ENCODE measurements at regions not wholly inside any gene's neighbourhood (a gene's known extent, or its start where the extent isn't known, plus 50 kb on each side); places are given as distances from the start of the nearest gene placed in this dataset.
A peak's percentile ranks its signal among the peaks of the same experiment; 100 is the strongest.

DNA sequence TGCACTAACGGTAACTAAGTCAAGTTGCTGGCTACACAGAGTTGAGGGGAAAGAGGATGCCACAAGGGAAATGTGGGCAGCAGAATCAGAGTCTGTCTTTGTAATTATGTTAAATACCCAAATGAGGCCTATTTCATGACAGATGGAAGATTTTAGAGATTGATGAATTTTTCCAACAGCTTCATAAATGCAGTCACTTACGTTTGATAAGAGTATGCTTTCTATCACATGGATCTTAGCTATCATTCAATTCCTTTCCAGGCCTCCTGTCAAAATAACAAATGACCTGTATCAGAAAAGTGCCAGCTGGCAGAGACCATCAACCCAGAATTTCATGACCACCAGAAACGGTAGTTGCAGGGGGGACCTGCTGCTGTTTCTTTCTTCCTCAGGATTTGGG, 148.4 kb upstream of the PLPP4 start:
- no peak for DNase-seq

DNA sequence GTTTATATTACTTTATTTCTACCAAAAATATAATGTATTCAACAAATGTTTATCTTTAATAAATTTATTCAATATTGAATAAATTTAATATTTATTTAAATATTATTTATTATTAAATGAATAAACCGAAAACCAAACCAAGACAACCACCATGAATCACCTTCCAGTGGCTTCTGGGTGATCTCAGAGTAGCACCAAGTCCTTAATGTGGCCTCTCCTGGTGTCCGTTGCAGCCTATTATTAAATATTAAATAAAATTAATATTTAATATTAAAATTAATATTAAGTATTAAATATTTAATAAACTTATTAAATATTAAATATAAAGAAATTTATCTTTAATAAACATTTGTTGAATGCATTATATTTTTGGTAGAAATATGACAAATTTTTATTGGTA, 143.3 kb upstream of the PLPP4 start:
- DNase-seq: no peak

DNA sequence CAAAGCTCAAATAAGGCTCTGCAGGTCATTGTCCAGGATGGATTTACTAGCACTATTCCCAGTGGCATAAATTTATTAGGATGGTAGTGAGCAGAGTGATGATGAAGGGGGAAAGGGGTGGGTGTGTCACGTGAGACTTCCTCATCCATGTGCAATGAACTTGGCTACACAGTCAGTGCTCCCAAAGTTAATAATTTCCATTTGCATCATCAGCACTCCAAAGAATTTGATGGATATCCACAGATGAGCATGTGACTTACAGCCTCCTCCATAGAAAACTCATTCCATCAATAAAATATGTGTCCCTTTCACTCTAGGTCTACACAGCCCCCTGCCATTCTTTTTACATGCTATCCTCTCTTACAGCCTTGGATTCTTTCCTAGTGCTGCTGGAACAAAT, 142.6 kb upstream of the PLPP4 start:
- DNase-seq: no peak

DNA sequence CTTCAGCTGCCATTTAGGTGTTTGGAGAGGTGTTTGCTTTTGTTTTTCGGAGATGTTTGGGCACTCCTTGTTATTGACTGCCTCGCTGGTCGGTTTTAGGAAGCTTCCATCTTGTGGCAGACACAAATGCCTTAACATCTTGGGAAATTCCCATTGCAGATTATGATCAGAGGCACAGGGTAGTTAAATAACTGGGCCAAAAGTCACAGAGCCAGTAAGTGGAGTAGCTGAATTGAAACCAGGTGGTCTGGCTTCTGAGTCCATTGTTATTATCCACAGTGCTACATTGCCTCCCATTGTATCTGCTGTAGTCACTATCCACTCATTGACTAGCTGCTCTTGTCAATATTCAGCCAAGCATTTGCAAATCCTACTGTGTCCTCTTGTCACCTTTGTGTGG, 138.2 kb upstream of the PLPP4 start:
- DNase-seq: no peak

DNA sequence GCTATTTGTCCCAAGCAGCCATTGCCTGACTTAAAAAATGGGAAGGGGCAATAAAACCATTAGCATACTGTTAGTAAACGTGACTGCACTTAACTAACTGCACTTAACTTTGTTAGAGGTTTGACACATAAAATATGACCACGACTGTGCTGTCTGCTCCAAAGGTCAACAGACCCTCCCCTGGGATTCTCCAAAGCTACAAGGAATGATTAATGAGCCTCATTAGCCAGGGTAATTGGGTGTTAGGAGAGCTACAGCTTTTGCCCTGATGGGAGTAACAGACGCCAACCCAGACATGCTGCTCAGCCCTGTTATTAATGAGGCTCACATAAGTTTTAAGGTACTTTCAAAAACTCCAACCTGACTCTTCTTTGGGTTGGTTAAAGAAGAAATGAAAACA, 129.4 kb upstream of the PLPP4 start:
- DNase-seq: peak; percentile 96

DNA sequence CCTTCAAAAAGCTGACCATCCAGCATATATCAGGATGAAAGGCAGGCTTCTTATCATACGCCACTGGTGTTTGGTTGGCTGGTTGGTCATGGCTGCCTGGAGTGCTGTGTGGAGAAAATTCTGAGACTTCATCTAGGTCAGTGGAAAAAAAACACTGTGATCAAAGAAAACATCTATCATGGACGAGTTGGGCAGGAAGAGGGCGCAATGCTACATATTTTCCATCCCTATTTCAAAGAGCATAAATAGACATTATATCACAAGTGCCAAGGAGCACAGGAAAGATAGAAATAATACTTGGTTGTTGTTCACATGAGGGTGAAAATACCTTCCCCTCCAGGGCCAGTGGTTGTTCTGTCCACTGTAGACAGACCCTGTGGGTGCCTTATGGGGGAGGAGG, 128.4 kb upstream of the PLPP4 start:
- no peak for DNase-seq

DNA sequence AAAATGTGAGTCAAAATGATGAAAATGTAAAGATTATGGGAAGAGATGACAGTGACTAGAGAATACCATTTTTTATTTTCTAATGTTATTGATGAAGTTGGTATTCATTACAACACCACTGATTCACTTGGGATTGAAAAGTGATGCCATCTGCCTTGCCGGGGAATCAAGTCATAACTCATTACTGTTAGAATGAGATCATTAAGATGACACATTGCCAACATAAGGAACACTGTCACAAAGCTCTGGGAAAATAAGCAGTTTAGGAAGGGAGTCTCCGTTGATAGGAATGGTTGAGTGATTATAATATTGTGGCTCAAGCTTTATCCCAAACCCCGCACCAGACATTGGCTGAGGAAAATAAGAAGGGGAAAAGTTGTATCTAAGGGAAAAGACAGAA, 121.5 kb upstream of the PLPP4 start:
- DNase-seq: peak; percentile 40

DNA sequence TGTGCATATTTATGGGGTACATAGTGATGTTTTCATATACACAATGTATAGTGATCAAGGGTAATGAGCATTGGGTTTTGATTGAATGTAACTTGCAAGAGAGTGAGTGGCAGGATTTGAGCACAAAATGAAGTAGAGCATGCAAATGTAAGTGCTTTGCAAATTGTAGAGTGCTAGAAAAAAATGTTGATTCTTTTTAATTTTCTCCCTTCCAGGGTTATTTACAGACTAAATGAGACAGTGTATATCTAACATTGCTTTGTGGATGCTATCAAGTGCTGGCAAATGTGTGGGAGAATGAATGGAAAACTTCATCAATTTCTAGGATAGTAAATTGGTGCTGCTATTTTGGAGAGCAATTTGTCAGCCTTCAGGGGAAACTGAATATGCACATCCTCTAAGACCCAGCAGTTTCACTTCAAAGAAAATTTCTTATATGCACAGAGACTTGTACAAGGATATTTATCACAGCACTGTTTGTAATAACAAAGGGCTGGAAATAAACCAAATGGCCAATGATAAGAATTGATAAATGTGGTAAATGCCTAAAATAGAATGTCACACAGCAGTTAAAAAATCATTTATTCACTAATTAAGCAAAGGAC, 120.6 kb upstream of the PLPP4 start:
- no peak for DNase-seq

DNA sequence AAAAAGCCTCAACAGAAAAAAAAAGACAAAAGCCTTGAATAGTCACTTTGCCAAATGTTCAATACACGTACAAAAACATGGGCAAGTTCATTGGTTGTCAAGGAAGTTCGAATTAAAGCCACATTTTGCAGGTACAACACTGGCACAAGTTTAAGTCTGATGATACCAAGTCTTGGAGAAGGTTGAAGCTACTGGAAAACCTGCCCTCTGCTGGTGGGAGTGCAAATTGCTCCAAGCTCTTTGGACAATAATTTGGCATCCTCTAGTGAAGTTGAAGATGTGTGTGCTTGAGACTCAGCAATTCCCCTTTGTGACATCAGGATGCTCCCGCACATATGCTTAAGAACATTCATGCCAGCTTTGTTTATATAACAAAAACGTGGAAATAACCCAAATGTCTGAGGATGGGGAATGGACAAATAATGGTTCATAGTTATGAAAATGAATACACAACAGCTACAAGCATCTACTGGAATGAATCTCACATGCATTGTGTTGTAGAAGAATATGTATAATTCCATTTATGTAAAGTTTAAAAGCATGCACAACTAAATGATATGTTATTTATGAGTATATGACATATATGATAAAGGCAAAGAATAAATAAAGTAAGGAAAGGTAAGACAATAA, 120.0 kb upstream of the PLPP4 start:
- peak; percentile 61 for DNase-seq

DNA sequence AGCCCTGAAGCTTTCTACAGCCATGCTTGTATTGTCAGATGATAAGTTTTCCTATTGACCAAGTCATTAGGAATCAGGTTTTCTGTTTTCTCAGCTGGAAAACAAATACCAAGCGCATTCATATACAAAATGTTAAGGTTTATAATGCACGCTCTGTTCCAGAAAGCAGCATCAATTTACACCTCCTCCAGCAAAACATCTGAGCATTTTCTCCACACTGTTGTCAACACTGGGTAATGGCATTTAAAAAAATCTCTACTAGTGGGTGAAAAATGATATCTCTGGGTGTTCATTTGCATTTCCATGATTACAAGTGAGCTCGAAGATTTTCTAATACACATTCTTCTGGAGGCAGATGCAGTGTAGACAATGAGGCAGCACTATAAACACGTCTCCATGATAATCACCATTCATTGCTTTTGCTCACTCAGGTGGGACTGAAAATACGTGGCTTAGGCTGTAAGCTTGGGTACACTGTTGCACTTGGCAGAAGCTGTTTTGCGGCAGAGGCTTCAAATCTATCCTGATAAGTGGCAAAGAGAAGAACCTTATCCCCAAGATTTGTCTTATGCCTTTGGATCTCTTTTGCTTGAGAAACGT, 114.8 kb upstream of the PLPP4 start:
- DNase-seq: peak; percentile 30

DNA sequence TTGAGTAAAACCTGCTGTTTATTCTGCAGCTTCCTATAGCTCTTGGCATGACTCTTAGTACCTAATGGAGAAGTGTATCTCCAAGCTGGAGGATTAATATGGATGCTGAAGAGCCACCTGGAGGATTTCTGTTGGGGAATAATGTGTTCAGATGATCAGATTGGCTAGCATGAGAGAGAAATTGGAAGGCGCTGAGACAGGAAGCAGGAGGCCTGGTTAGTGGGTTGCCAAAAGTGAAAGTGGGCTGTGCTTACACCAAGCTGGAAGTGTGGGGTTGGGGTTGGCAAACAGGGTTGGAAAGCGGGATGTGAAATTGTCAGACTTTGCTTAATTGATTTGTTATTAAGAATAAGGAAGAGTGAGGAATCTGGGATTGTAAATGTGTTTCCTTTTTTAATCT, 111.8 kb upstream of the PLPP4 start:
- DNase-seq: no peak

DNA sequence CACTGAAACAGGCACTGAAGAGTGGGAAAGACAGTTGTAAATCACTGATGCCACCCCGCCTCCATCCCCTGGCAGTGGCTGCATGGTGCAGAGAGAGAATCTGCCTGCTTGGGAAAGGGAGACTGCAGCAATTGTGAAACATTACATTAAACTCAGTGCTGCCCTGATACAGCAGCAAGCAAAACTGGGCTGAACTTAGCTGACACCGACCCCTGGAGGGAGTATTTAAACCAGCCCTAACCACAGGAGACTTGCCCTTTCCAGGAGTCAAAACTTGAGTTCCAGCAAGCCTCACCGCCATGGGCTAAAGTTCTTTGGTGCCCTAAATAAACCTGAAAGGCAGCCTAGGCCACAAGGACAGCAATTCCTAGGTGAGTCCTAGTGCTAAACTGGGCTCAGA, 109.4 kb upstream of the PLPP4 start:
- no peak for DNase-seq

DNA sequence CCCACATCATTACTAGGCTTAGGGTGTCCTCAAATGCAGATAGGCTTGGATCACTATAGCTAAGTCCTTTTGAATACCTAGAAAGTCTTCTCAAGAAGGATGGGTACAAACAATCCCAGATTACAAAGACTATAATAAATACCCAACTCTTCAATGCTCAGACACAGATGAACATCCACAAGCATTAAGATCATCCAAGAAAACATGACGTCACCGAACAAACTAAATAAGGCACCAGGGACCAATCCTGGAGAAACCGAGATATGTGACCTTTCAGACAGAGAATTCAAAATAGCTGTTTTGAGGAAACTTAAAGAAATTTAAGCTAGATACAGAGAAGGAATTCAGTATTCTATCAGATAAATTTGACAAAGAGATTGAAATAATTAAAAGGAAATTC, 108.0 kb upstream of the PLPP4 start:
- no peak for DNase-seq

DNA sequence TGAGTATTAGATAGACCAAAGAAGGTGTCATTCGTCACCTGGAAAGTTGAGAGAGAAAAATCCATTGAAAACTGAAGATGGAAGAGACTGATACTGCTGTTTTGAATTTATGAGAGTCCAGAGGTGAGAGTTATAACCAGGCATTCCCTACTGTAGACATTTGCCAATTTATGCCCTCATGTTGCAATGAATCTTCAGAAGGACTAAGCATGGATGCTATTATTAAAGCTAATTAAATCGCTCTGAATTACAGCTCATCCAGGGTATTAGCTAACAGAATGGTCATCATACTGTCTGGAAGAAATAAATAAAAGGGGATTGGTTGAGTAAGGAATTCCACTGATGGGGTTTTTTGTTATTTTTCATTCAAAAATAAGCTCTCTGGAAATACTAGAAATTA, 101.6 kb upstream of the PLPP4 start:
- no peak for DNase-seq

DNA sequence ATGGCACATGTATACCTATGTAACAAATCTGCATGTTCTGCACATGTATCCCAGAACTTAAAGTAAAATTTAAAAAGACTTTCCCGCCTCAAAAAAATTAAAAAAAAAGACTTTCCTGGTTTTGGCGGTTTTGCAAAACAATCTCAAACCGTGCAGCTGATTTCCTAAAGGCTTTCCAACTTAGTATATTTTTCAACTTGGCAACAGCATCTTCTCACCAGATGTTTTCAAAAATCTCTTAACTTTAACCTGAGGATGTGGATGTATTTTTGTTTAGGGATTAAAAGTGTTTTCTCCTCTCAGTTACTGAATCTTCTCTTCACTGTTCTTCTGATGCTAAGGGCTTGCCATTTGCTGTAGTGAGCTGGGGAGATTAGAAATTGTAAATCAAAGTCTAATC, 96.5 kb upstream of the PLPP4 start:
- no peak for DNase-seq

DNA sequence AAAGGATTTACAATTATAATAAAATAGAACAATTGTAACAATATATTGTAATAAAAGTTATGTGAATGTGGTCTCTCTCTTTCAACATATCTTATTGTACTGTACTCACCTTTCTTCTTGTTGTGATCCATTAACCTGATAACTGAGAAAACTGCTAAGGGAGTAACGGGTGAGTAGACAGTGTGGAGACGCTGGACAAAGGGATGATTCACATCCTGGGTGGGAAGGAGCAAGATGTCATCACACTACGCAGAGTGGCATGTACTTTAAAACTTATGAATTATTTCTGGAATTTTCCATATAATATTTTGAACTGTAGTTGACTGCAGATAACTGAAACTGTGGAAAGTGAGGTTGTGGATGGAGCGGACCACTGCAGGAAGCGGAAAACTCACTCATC, 91.2 kb upstream of the PLPP4 start:
- no peak for DNase-seq

DNA sequence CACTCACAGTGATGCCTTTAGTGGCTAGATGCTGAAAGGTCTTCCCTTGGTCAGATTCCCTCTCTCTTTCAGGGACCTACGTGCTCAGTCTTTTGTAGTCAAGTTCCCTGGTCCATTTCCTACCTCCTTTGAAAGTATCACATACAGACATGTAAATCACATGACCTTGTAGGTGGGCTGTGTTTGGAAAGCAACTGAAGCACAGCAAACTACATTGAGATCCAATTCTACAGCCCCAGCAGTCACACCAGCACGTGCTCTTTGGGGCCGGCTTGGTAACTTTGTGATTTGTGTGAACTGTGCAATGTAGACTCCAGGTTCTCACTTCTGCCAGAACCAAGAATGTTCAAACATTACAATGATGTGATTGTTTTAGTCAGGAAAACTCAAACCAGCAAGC, 89.7 kb upstream of the PLPP4 start:
- DNase-seq: no peak

DNA sequence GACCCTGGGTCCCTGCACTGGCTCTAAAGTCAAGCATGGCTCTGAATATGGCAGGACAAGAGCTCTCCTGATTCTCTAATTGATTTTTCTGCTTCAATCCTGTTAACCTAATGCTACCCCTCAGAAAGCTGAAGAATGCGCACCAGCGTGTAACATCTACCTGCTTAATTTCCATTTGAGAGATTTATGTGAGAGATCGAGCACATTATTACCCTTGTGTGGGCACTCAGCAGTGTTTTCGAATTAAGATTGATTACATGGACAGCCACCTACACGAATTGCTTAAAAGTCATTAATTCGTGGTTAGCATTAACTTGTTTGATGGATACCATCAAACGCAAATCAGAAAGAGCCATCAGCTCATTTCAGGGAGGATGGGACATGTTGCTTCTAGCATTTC, 88.7 kb upstream of the PLPP4 start:
- DNase-seq: no peak

DNA sequence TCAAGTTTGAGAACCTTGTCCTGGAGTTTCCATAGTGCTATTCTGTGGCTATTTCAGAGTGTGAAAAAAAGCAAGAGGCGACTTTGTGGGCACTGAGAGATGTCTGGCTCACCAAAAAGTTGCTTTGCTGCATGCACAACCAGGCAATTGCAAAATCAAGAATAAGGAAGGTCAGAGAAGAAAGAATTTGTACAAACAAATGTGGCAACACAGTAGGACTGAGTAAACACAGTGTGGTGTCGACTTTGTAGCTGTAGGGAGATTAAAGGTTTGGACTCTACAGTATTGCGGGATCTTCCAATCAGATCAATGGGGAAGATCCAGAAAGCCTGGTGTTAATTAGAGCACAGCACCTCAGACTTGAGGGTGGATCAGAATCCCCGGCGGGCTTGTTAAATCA, 88.1 kb upstream of the PLPP4 start:
- no peak for DNase-seq

DNA sequence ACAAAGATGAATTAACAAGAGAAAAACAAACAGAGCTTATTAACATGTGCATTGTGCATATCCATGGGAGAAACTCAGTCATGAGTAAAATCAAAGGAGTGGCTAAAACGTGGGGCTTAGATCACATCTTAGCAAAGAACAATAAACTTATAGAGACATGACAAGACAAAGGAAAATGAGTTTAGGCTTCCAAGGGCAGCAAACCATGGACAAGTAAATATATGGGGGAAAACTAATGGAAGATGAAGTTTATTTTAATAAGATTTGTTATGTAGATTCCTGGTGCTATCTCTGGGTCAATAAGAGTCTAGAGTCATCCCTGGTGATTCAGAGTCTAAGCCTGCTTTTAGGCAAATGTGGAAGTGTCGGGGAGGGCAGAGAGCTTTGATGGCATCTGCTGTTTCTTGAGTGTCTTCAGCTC, 87.2 kb upstream of the PLPP4 start:
- DNase-seq: peak; percentile 42

DNA sequence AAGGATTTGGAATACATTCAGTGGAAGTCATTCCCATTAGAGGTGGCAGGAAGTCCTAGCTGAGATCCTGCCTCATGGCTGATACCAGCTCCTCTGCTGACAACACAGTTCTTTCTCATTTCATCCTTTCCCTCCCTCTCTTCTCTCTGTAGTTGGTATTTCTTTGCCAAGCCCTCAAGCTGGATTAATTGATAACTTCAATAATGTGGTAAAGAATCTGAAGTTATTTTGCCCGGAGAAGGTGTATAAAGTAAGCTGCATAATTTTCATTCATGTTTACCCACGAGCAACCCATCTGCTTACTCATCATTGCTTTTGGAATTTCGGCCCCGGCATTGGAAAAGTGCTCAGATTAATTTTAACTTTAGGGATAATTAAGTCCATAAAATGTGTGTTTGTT, 85.2 kb upstream of the PLPP4 start:
- no peak for DNase-seq

DNA sequence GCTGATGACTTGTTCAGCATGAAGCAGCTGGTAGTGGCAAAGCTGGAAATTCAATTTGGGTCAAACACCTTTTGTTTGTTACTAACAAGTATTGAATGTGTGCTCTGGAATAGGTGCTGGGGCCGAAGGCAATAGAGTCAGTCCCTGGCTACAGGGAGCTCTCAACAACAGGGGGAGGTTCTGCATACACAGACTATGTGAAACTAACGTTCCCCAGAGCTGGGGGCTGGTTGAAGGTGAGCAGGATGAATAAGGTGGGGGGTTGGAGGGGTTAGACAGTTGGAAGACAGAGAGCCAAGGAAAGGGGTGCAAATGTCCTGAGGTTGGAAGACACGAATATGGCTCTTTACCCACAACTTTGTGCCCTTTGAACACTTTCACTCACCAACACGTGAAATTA, 84.1 kb upstream of the PLPP4 start:
- no peak for DNase-seq

DNA sequence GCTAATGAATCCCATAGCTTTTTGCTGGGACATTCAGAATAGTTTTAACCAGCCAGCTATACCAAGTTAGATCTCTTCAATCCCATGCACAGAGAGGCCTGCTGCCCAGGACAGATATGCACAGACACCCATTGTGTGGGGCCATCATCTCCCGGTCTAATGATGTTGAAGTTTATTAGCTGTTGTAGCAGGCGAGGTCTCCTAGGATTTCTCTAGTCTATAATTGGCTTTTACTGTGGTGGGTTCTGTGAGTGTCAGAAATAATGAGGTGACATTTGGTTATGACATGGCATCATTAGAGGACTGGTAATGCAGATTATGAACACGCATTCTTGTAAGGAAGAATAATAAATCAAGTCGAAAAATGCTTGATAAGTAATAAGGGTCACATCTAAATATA, 81.4 kb upstream of the PLPP4 start:
- DNase-seq: no peak

DNA sequence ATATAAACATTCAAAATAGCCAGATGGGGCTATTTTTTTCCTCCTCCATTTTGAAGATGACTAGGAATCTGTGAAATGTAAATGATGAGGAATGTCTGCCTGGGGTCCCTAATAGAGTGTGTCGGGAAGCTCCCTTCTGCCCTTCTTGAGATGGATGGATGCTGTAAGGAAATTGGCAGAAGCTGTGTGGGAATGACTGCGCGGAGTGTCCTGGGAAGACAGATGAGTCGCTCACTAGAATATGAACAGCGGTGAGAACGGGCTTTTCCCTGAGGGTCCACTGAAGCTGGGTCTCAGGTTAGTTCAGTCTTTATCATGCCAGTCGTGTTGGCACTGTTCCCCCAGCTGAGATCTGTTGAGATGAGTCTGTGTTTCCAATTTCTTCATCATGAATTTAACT, 75.1 kb upstream of the PLPP4 start:
- no peak for DNase-seq

DNA sequence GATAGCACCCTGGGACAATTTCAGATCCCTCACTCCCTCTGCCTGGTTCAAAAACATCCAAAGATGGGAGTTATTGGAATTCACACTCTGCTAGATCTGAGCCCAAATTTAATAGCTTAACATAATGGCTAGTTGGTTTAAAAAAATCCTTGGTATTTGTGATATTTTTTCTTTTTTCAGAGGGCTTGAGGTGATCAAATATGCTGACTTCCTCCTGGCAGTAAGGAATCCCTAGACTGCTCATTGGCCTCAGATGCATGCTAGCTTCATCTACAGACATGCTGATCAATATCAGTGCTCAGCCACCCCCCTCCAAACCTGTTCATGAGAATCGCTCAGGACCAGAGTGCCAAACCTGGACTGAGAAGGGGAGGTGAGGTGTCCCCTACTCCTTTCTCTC, 74.7 kb upstream of the PLPP4 start:
- DNase-seq: no peak

Measured in NCI-H69 (cell line).